Calu3 (cell line): ENCODE measurements at regions not wholly inside any gene's neighbourhood (a gene's known extent, or its start where the extent isn't known, plus 50 kb on each side); places are given as distances from the start of the nearest gene placed in this dataset.

Experiments used
- BruUV-seq: library from RNA; stranded (reverse); fragments of 400-500 nt; replicated peaks from 2 replicates; lab custom pipeline; 2021; lab: Mats Ljungman, UMichigan
- CTCF ChIA-PET: fragments of 300-600 bp; sonication (Branson Sonifier 250); formaldehyde crosslinking; loops from one replicate; lab custom pipeline; 2022; ENCODE audit warnings: antibody characterized with exemption; lab: Charles Lee
- DNase-seq: peaks from one replicate; pipeline ENCODE4 v3.0.0; 2022
- H3K27ac Mint-ChIP-seq: one replicate; pipeline ENCODE4 v1.8.0; 2022; ENCODE audit warnings: mixed read lengths; ENCODE audit not compliant: unreplicated experiment
- H3K27me3 Mint-ChIP-seq: one replicate; pipeline ENCODE4 v1.8.0; 2022; ENCODE audit warnings: mixed read lengths; ENCODE audit not compliant: unreplicated experiment
- H3K36me3 Mint-ChIP-seq: one replicate; pipeline ENCODE4 v1.8.0; 2022; ENCODE audit warnings: mild to moderate bottlenecking, moderate library complexity, mixed read lengths; ENCODE audit not compliant: insufficient read depth, unreplicated experiment
- H3K4me1 Mint-ChIP-seq: one replicate; pipeline ENCODE4 v1.8.0; 2022; ENCODE audit warnings: mild to moderate bottlenecking, low read depth, mixed read lengths; ENCODE audit not compliant: unreplicated experiment
- H3K4me3 Mint-ChIP-seq: one replicate; pipeline ENCODE4 v1.8.0; 2022; ENCODE audit warnings: mild to moderate bottlenecking, low read depth, moderate library complexity, mixed read lengths; ENCODE audit not compliant: unreplicated experiment
- H3K9me3 Mint-ChIP-seq: one replicate; pipeline ENCODE4 v1.8.0; 2022; ENCODE audit warnings: low read depth, mixed read lengths; ENCODE audit not compliant: unreplicated experiment
- CTCF ChIP-seq: fragments of 200-600 bp; IDR thresholded peaks from one replicate; pipeline ENCODE4 v1.8.0; 2022; ENCODE audit warnings: antibody characterized with exemption; ENCODE audit not compliant: unreplicated experiment
- intact Hi-C: fragments of 100-400 bp; cut with micrococcal nuclease; formaldehyde crosslinking; loops from one replicate; pipeline ENCODE4 v1.10.0; 2022; ENCODE audit not compliant: unreplicated experiment

- no peak for TF ChIP-seq CTCF
- no peaks in the 10 kb centered on the region for H3K9me3 Mint-ChIP-seq
- no peaks in the 10 kb centered on the region for H3K36me3 Mint-ChIP-seq
- CTCF ChIA-PET, result no interaction called here
- no peaks in the 10 kb centered on the region for H3K27me3 Mint-ChIP-seq
- no TSS peak for BruUV-seq
- no peaks in the 10 kb centered on the region for H3K4me1 Mint-ChIP-seq
- DNase-seq, result no peak
- H3K27ac Mint-ChIP-seq, result no peak overlapping the region
- H3K4me3 Mint-ChIP-seq, result no peak overlapping the region
- intact Hi-C loops, result no loop called here
Observed at GRCh38 chr13:90108547-90108946, 1238.9 kb upstream of the MIR17HG start.

GRCh38 chr13:90116121-90116520 lies 1231.4 kb upstream of the MIR17HG start:
- intact Hi-C loops, result no loop called here
- no peaks in the 10 kb centered on the region for H3K9me3 Mint-ChIP-seq

GRCh38 chr13:90118467-90119071 lies 1228.9 kb upstream of the MIR17HG start:
- no peaks in the 10 kb centered on the region for H3K36me3 Mint-ChIP-seq
- no peaks in the 10 kb centered on the region for H3K4me1 Mint-ChIP-seq
- DNase-seq, result no peak
- no peaks in the 10 kb centered on the region for H3K27me3 Mint-ChIP-seq
- H3K27ac Mint-ChIP-seq, result no peak overlapping the region
- H3K4me3 Mint-ChIP-seq, result no peak overlapping the region
- CTCF ChIA-PET, result no interaction called here
- no TSS peak for BruUV-seq
- no peak for TF ChIP-seq CTCF
- no peaks in the 10 kb centered on the region for H3K9me3 Mint-ChIP-seq
- intact Hi-C loops, result no loop called here

More at GRCh38 chr13:90116121-90116520, 1231.4 kb upstream of the MIR17HG start:
- Mint-ChIP-seq H3K27ac (no peak overlapping the region), H3K4me3 (no peak overlapping the region), H3K36me3 (no peaks in the 10 kb centered on the region), H3K4me1 (no peaks in the 10 kb centered on the region), H3K27me3 (no peaks in the 10 kb centered on the region)
- no peak for TF ChIP-seq CTCF
- no TSS peak for BruUV-seq
- CTCF ChIA-PET, result no interaction called here
- DNase-seq, result no peak

GRCh38 chr13:90120026-90120425 lies 1227.5 kb upstream of the MIR17HG start:
- H3K4me1 Mint-ChIP-seq, result no peaks in the 10 kb centered on the region
- H3K27ac Mint-ChIP-seq, result no peak overlapping the region
- no TSS peak for BruUV-seq
- no peak overlapping the region for H3K4me3 Mint-ChIP-seq
- intact Hi-C loops, result no loop called here
- CTCF ChIA-PET, result no interaction called here
- no peaks in the 10 kb centered on the region for H3K36me3 Mint-ChIP-seq
- DNase-seq, result no peak
- no peaks in the 10 kb centered on the region for H3K27me3 Mint-ChIP-seq
- TF ChIP-seq CTCF, result no peak
- H3K9me3 Mint-ChIP-seq, result no peaks in the 10 kb centered on the region
